NCI-H1930 (cell line): ENCODE measurements at regions not wholly inside any gene's neighbourhood (a gene's known extent, or its start where the extent isn't known, plus 50 kb on each side); places are given as distances from the start of the nearest gene placed in this dataset.

ENCODE experiments used
- DNase-seq, 2 experiments: peaks; one replicate each; lab custom pipeline; 2025; lab: John Stamatoyannopoulos, UW

DNA sequence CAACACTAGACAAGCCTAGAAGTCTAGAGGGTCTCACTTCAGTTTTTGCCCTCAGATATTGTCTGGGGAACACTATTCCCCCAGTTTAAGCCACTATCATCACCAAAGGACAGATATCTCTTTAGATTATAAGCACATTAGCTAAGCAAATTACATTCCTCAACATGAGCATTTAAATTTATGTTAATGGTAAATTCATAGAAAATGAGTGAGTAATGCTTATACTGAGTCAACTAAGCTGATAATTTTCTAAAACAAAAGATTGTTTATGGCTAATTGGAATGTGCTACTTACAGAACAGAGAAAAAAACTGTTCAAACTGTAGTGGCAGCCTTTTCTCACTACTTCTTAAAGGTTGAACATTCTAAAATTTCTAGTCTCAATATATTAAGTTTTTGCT is 290.2 kb downstream of the SLITRK1 start:
- DNase-seq = no peak

- no peak for DNase-seq
Measured at GRCh38 chr13:83589814-83590213, 292.5 kb downstream of the SLITRK1 start.

- no peak for DNase-seq
Measured at GRCh38 chr13:83577183-83577582, 305.1 kb downstream of the SLITRK1 start.

DNA sequence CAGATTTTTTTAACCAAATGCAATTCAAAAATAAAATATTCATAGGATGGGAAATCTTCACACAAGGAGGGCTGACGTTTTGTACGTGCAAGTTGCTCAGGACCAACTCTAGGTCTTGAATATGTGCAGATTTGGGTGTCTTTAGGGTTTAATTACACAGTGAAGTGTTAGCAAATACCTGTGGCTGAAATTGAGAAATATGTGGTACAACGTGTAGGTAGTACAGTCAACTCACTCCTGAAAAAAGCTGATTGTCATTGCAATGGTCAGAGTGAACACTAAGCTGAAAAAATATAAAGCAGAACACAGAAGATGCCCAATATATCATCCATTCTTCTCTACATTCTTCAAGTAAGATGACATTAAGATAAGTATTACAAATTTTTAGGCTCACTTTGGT is 314.3 kb downstream of the SLITRK1 start:
- DNase-seq = no peak

DNA sequence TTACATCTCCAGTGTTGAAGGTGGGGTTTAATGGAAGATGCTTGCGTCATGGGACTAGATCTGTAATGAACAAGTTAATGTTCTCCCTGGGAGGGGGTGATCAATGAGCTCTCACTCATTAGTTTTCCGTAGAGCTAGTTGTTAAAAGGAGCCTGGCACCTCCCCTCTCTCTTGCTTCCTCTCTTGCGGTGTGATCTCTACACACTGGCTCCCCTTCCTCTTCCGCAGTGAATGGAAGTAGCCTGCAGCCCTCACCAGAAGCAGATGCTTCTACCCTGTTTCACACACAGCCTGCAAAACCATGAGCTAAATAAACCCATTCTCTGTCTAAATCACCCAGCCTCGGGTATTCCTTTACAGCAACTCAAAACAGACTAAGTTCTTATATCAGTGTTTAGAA is 318.8 kb downstream of the SLITRK1 start:
- DNase-seq = no peak

- no peak for DNase-seq
Measured at GRCh38 chr13:83557845-83558244, 324.4 kb downstream of the SLITRK1 start.

- DNase-seq = no peak
Measured at GRCh38 chr13:83549671-83550070, 332.6 kb downstream of the SLITRK1 start.

GRCh38 chr13:83547043-83547442 is 335.2 kb downstream of the SLITRK1 start:
- DNase-seq = no peak

GRCh38 chr13:83546476-83546875 is 335.8 kb downstream of the SLITRK1 start:
- DNase-seq = no peak

DNA sequence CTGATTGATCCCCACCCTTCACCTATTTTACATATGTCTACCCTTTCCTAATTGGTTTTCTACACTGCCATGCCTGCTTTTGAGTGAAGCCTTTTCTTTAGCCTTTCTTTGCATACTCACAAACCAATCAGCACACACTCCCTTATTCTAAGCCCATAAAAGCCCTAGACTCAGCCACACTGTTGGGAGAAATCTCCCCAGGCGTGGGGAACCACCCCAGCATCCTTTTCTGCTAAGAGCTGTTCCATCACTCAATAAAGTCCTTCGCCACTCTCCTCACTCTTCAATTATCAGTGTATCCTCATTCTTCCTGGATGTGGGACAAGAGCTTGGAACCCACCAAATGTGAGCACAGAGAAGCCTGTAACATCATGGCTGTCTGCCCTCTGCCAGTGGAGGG is 343.6 kb downstream of the SLITRK1 start:
- no peak for DNase-seq

DNA sequence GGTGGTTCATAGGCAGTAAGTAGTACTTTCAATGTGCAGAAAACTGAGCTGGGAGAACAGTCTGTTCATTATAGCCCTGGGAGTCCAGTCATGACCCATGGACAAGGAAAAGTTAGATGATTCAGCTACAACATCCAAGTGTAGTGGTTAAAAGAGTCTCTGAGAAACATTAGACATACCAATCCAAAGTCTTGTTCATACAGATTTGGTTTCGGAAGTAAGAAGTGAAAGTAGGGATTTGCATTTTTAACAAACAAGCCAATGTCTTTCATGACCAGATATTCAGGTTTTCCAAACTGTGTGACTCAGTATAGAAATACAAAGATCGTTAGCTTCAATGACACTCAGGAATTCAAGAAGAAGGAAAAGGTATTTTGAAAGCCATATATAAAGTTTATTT is 345.3 kb downstream of the SLITRK1 start:
- DNase-seq = no peak

DNA sequence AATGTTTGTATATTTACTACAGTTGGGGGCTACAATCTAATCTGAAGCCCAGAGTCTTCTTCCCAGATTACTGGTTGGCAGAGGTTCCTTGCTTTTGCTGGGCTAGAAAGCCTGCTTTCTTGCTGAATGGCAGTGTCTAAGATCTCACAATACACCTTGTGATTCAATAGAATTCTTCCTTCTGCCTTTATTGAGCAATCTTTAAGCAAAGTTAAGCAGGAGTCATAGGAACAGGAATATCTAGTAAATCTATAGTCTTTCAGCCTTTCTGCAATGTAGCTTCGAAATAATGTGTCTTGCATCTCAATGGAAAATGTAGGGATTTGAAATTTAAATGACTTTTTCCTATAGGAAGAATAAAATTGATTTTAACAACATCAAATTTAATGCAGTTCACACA is 346.1 kb downstream of the SLITRK1 start:
- no peak for DNase-seq

GRCh38 chr13:83532809-83533208 is 349.5 kb downstream of the SLITRK1 start:
- no peak for DNase-seq

DNA sequence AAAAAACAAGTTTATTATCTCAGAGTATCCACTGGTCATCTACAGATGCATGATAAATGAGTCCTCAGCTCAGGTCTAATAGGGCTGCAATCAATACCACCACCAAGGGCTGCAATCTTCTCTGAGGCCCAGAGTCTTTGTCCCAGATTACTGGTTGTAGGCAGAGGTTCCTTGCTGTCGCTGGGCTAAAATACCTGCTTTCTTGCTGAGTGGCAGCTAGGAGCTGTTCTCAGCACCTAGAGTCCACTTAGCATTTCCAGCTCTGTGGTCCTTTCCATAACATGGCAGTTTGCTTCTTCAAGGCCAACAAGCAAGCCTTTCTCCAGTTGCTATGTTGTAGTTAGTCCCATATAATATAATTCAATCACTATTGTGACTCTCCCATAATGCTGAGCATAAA is 351.3 kb downstream of the SLITRK1 start:
- DNase-seq = no peak

DNA sequence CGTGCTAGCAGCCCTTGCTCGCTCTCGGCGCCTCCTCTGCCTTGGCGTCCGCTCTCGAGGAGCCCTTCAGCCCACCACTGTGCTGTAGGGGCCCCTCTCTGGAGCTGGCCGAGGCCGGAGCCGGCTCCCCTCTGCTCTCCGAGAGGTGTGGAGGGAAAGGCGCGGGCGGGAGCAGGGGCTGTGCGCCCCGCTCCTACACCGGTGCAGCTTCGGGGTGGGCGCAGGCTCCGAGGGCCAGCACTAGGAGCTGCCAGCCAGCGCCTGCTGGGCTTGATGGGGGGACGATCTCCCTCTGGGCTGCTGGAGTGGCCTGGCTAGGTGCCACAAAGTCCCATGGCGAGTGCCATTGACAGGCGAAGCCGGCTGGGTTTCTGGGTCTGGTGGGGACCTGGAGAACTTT is 365.5 kb downstream of the SLITRK1 start:
- DNase-seq = no peak

DNA sequence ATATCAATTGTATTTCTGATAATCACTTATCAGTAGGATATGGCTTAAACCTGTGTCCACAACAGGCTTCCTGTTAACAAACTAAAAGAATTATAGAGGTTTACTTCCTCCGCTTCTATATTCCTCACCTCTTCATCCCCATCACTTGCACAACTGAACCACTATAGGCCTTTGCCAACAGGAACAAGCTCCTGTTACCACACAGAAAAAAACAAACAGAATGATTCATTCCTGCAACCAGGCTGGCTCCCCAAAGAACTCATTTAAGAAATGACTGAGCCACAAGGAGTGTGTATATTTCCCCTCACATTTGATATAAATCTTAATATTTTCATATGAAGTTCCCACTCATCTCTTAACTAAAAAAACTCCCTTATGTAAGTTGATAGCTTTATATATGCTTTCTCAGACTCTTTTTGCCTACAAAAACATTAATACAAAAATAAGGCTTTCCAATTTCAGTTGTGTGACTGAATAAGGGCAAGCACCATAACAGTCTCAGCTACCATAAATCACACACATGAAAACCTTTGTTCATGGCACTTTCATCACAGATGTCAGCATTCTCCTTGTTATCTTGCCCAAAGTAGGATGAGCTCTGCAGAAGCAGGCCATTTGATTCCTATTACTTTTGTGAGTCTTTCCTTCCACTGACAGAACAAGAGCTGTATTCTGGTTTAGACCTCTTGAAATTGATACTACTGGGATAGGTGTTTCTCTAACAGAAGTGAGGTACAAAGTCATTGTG is 366.8 kb downstream of the SLITRK1 start:
- no peak for DNase-seq

GRCh38 chr13:83508771-83509301 is 373.4 kb downstream of the SLITRK1 start:
- no peak for DNase-seq

DNA sequence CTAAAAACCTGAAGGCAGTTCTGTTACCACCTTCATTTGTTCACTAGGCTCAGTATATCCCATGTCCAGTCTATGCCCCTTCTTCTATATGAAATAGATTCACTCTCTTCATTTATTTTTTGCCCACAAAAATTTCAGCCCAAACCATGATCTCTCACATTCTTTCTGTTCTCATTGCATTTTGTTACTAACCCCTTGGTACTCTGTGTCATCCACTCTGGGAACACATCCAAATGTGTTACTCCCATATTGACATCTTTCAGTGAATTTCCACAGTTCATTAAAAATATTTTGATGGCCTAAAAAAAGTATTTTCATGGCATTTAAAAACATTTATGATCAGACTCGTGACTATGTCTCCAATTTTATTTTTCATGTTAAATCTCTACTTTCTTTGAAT is 378.9 kb downstream of the SLITRK1 start:
- no peak for DNase-seq

DNA sequence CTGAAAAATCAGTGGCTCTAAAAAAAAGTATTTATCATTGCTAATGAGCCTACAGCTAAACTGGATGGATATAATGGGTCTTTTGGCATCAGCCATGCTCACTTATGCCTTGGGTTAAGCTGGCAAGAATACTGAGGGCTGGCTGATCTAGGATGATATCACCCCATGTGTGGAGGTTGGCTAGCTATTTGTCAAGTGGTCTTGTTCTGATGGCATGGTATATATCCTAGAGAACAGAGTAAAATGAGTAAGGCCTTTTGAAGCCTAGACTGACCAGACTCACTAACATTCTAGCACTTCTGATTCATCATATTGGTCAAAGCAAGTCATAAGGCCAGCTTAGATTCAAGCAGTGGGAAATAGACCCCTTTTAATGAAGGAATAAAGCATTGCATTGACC is 383.0 kb downstream of the SLITRK1 start:
- no peak for DNase-seq

- DNase-seq = no peak
Measured at GRCh38 chr13:83498481-83499190, 383.6 kb downstream of the SLITRK1 start.

DNA sequence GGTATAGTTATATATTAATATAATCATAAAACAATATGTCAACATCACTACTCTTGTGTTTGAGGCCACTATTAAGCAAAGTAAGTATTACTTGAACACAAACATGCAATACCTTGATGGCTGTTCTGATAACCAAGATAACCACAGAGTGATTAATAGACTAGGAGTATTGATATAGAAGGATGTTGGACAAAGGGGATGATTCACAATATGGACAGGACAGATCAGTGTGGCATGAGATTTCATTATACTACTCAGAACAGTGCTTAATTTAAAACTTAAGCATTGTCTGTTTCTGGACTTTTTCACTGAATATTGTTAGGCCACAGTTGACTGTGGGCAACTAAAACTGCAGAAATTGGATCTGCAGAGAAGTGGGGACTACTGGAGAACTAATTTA is 384.2 kb downstream of the SLITRK1 start:
- no peak for DNase-seq

DNA sequence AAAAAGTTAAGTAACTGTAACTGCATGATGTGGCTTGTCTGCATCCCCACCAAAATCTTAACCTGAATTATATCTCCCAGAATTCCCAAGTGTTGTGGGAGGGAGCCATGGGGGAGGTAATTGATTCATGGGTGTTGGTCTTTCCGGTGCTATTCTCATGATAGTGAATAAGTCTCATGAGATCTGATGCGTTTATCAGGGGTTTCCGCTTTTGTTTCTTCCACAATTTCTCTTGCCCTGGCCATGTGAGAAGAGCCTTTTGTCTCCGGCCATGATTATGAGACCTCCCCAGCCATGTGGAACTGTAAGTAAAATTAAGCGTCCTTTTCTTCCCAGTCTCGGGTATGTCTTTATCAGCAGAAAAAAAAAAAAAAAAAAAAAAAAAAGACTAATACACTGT is 385.8 kb downstream of the SLITRK1 start:
- DNase-seq = no peak

DNA sequence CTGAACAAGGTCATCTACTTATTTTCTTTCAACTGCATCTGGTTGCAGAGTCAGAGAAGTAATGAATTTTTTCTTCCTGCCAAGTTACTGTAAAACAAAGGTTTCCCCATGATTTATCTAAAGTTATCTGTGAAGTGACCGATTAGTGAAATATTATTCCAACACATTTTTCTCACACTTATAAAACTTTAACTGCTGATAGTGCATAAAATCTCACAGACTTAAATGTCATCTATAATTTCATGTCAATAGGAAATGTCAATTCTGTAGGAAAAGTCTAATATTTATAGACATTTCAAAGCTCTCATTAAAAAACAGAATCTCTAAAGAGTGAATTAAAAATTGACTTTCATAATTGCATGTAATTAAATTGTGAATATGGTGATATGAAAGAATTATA is 397.2 kb downstream of the SLITRK1 start:
- DNase-seq = no peak

DNA sequence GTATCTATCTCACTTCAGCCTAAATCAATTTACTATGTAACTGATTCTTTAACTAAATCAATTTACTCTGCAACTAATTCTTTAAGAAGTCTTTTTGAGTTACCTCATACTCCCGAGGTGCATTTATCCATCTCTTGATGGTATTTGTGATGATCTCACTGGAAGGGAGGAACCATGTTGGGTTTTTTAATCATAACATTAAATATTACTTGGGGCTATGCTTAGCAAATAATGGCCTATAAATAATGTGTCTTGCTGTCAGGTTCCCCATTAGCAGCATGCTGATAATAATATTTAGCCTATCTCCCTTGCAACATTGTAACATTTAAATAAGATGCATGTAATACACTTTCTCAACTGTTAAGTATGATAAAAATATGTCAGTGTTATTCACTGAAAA is 411.3 kb downstream of the SLITRK1 start:
- DNase-seq = no peak
